Neuronal stem cell (in vitro differentiated cells): ENCODE measurements at regions not wholly inside any gene's neighbourhood (a gene's known extent, or its start where the extent isn't known, plus 50 kb on each side); places are given as distances from the start of the nearest gene placed in this dataset.

Experiments
- DNase-seq: peaks from one replicate; pipeline ENCODE4 v3.0.0-alpha.2; 2013; ENCODE audit warnings: low spot score
- H2AFZ ChIP-seq: one replicate; pipeline ENCODE4 v1.6.1; 2013; ENCODE audit warnings: mild to moderate bottlenecking, low read length, inconsistent platforms
- H2AK5ac ChIP-seq: 2 replicates; pipeline ENCODE4 v1.6.1; 2013; ENCODE audit warnings: low read depth, mild to moderate bottlenecking, inconsistent platforms, low read length, moderate library complexity, mixed read lengths
- H2BK120ac ChIP-seq: 2 replicates; pipeline ENCODE4 v1.6.1; 2013; ENCODE audit warnings: low read depth, mild to moderate bottlenecking, inconsistent platforms, low read length, moderate library complexity, mixed read lengths
- H2BK12ac ChIP-seq: one replicate; pipeline ENCODE4 v1.6.1; 2013; ENCODE audit warnings: low read length, inconsistent platforms
- H2BK15ac ChIP-seq: 2 replicates; pipeline ENCODE4 v1.6.1; 2013; ENCODE audit warnings: mild to moderate bottlenecking, low read length, inconsistent platforms, mixed read lengths
- H2BK5ac ChIP-seq: one replicate; pipeline ENCODE4 v1.6.1; 2013; ENCODE audit warnings: inconsistent platforms, mild to moderate bottlenecking, low read length, moderate library complexity
- H3K14ac ChIP-seq: one replicate; pipeline ENCODE4 v1.6.1; 2013; ENCODE audit warnings: low read length, inconsistent platforms
- H3K18ac ChIP-seq: 2 replicates; pipeline ENCODE4 v1.6.1; 2013; ENCODE audit warnings: low read length, inconsistent platforms
- H3K23ac ChIP-seq: 2 replicates; pipeline ENCODE4 v1.6.1; 2013; ENCODE audit warnings: low read depth, mild to moderate bottlenecking, mixed read lengths, low read length, inconsistent platforms; ENCODE audit not compliant: poor library complexity
- H3K27ac ChIP-seq: replicated peaks from 3 replicates; pipeline ENCODE4 v1.5.1; 2013; ENCODE audit warnings: low read length, inconsistent platforms
- H3K27me3 ChIP-seq, 3 experiments: 2 replicates each; pipeline ENCODE4 v1.6.1; 2013; ENCODE audit warnings: low read length in 3 of 3, mild to moderate bottlenecking in 2 of 3, inconsistent platforms in 1 of 3, low read depth in 1 of 3, mixed read lengths in 1 of 3, moderate library complexity in 1 of 3; ENCODE audit not compliant: control insufficient read depth in 3 of 3, insufficient read depth in 3 of 3
- H3K36me3 ChIP-seq, 2 donors: replicated peaks in 1 of 2; 2 replicates each; pipeline ENCODE4 v1.6.1; 2013; ENCODE audit warnings: low read length in 2 of 2; ENCODE audit not compliant: control insufficient read depth in 2 of 2, insufficient read depth in 2 of 2
- H3K4ac ChIP-seq: 2 replicates; pipeline ENCODE4 v1.6.1; 2013; ENCODE audit warnings: inconsistent platforms, mild to moderate bottlenecking, low read length, moderate library complexity
- H3K4me1 ChIP-seq, 2 donors: 1 replicate in 1 of 2; 2 replicates in 1 of 2; pipeline ENCODE4 v1.6.1; 2013; ENCODE audit warnings: low read length in 2 of 2, low read depth in 1 of 2; ENCODE audit not compliant: control insufficient read depth in 2 of 2, insufficient read depth in 1 of 2
- H3K4me2 ChIP-seq: one replicate; pipeline ENCODE4 v1.6.1; 2013; ENCODE audit warnings: mild to moderate bottlenecking, low read length, inconsistent platforms; ENCODE audit not compliant: insufficient read depth, poor library complexity, severe bottlenecking
- H3K4me3 ChIP-seq, 2 donors: 2 replicates each; pipeline ENCODE4 v1.5.1; 2013; ENCODE audit warnings: low read length in 2 of 2, mild to moderate bottlenecking in 2 of 2, inconsistent platforms in 1 of 2, moderate library complexity in 1 of 2
- H3K79me1 ChIP-seq: one replicate; pipeline ENCODE4 v1.6.1; 2013; ENCODE audit warnings: low read depth, mild to moderate bottlenecking, inconsistent platforms, low read length, moderate library complexity
- H3K9ac ChIP-seq: one replicate; pipeline ENCODE4 v1.6.1; 2013; ENCODE audit warnings: mild to moderate bottlenecking, low read depth, low read length, inconsistent platforms; ENCODE audit not compliant: poor library complexity
- H3K9me3 ChIP-seq, 2 donors: replicated peaks in 1 of 2; 2 replicates each; pipeline versions ENCODE3 to v1.6.1; 2013; ENCODE audit warnings: low read length in 2 of 2, mild to moderate bottlenecking in 2 of 2, inconsistent platforms in 1 of 2, low read depth in 1 of 2, mixed read lengths in 1 of 2, moderate library complexity in 1 of 2; ENCODE audit not compliant: control insufficient read depth in 2 of 2, insufficient read depth in 1 of 2
- H4K8ac ChIP-seq: one replicate; pipeline ENCODE4 v1.6.1; 2013; ENCODE audit warnings: low read depth, mild to moderate bottlenecking, inconsistent platforms, low read length, moderate library complexity
- H4K91ac ChIP-seq: one replicate; pipeline ENCODE4 v1.6.1; 2013; ENCODE audit warnings: low read length, low read depth, mild to moderate bottlenecking, inconsistent platforms; ENCODE audit not compliant: poor library complexity
- WGBS, 2 donors: extraction: QIAGEN DNeasy Blood & Tissue Kit; methylation state at CpG; one replicate each; pipeline ENCODE4 v1.1.7; 2013; ENCODE audit warnings: missing lambda C conversion rate in 2 of 2, mixed read lengths in 1 of 2; ENCODE audit not compliant: insufficient read length in 2 of 2, insufficient replicate concordance in 1 of 2; ENCODE audit errors: extremely low coverage in 2 of 2; 5-methylcytosine and 5-hydroxymethylcytosine counted together

- Histone ChIP-seq H2BK12ac (no peak overlapping the region), H3K9me3 (no peaks in the 10 kb centered on the region), H3K79me1 (no peaks in the 10 kb centered on the region), H3K27ac (no peak overlapping the region), H3K14ac (no peak overlapping the region), H4K8ac (no peak overlapping the region), H3K4me1 (peaks cover 0 to 2% of the 10 kb centered on the region in 2 donors), H4K91ac (no peak overlapping the region), H3K4ac (no peak overlapping the region), H3K18ac (no peak overlapping the region), H3K4me3 (no peak overlapping the region), H2BK15ac (no peak overlapping the region), H2AK5ac (no peak overlapping the region), H2BK5ac (no peak overlapping the region), H3K23ac (no peak overlapping the region), H3K27me3 (no peaks in the 10 kb centered on the region), H3K9ac (no peak overlapping the region), H3K36me3 (no peaks in the 10 kb centered on the region), H2BK120ac (no peak overlapping the region), H2AFZ (no peak overlapping the region), H3K4me2 (no peak overlapping the region)
- DNase-seq, result no peak
- no CpG with 5 or more reads among the region's 3 CpGs for WGBS, 2 donors
These were observed 94.1 kb upstream of the SIAH1 start for GRCh38 chr16:48479329-48479728.

- H3K36me3 ChIP-seq, result no peaks in the 10 kb centered on the region
- no peak overlapping the region for H2BK5ac ChIP-seq
- no peaks in the 10 kb centered on the region for H3K9me3 ChIP-seq
- no peak overlapping the region for H3K9ac ChIP-seq
- no peak overlapping the region for H2BK15ac ChIP-seq
- H3K4me2 ChIP-seq, result no peak overlapping the region
- no peak overlapping the region for H2BK12ac ChIP-seq
- H3K4me3 ChIP-seq, result no peak overlapping the region
- no peak overlapping the region for H4K8ac ChIP-seq
- H2AK5ac ChIP-seq, result no peak overlapping the region
- H2BK120ac ChIP-seq, result no peak overlapping the region
- H3K14ac ChIP-seq, result no peak overlapping the region
- H2AFZ ChIP-seq, result no peak overlapping the region
- H4K91ac ChIP-seq, result no peak overlapping the region
- no peak overlapping the region for H3K4ac ChIP-seq
- no peak for DNase-seq
- no CpG with 5 or more reads among the region's 5 CpGs for WGBS, 2 donors
- no peak overlapping the region for H3K27ac ChIP-seq
- H3K79me1 ChIP-seq, result no peaks in the 10 kb centered on the region
- H3K27me3 ChIP-seq, result no peaks in the 10 kb centered on the region
- peaks cover 0 to 2% of the 10 kb centered on the region in 2 donors for H3K4me1 ChIP-seq
- no peak overlapping the region for H3K18ac ChIP-seq
- no peak overlapping the region for H3K23ac ChIP-seq
These were observed 93.2 kb upstream of the SIAH1 start for GRCh38 chr16:48478393-48478792.

DNA sequence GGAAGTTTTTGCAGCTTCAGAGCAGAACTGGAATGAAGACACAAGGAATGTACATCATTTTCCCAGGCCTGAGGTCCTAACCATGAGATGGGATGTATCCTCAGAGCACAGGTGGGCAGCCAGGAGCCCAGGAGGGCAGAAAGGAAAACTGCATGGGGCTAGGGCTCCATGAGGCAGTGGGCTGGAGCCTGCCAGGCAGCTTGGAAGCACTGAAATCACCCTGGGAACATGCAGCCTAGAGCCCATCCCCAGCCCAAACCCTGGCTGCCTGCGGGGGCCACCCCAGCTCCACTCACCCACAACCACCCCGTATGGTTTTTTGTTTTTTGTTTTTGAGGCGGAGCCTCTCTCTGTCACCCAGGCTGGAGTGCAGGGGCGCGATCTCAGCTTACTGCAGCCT is 86.2 kb upstream of the SIAH1 start:
- no peak overlapping the region for H3K14ac ChIP-seq
- no peak overlapping the region for H3K27ac ChIP-seq
- H2BK15ac ChIP-seq, result no peak overlapping the region
- no peaks in the 10 kb centered on the region for H3K27me3 ChIP-seq
- H2BK12ac ChIP-seq, result no peak overlapping the region
- no peak overlapping the region for H3K9ac ChIP-seq
- H2BK120ac ChIP-seq, result no peak overlapping the region
- H3K18ac ChIP-seq, result no peak overlapping the region
- H2AFZ ChIP-seq, result no peak overlapping the region
- no peak overlapping the region for H3K4ac ChIP-seq
- no peaks in the 10 kb centered on the region for H3K36me3 ChIP-seq
- H4K8ac ChIP-seq, result no peak overlapping the region
- H2AK5ac ChIP-seq, result no peak overlapping the region
- DNase-seq, result no peak
- H3K4me2 ChIP-seq, result no peak overlapping the region
- no peak overlapping the region for H3K4me3 ChIP-seq
- H2BK5ac ChIP-seq, result no peak overlapping the region
- H3K23ac ChIP-seq, result no peak overlapping the region
- no peaks in the 10 kb centered on the region for H3K9me3 ChIP-seq
- no peak overlapping the region for H4K91ac ChIP-seq
- H3K4me1 ChIP-seq, result no peaks in the 10 kb centered on the region
- WGBS, 2 donors, result no CpG with 5 or more reads among the region's 5 CpGs
- H3K79me1 ChIP-seq, result no peaks in the 10 kb centered on the region

- Histone ChIP-seq H3K4ac (no peak overlapping the region), H2BK15ac (no peak overlapping the region), H3K79me1 (no peaks in the 10 kb centered on the region), H2AFZ (no peak overlapping the region), H3K14ac (no peak overlapping the region), H3K4me2 (no peak overlapping the region), H4K8ac (peak overlapping the region; percentile 43), H3K4me1 (no peaks in the 10 kb centered on the region), H4K91ac (no peak overlapping the region), H2AK5ac (no peak overlapping the region), H2BK120ac (no peak overlapping the region), H3K27me3 (no peaks in the 10 kb centered on the region), H3K18ac (no peak overlapping the region), H3K27ac (no peak overlapping the region), H2BK5ac (no peak overlapping the region), H2BK12ac (no peak overlapping the region), H3K9me3 (no peaks in the 10 kb centered on the region), H3K36me3 (no peaks in the 10 kb centered on the region), H3K9ac (no peak overlapping the region), H3K23ac (no peak overlapping the region), H3K4me3 (no peak overlapping the region)
- no CpG with 5 or more reads among the region's 11 CpGs for WGBS, 2 donors
- no peak for DNase-seq
These were observed 77.0 kb upstream of the SIAH1 start for GRCh38 chr16:48462106-48462740.
